ENCODE measurements at regions not wholly inside any gene's neighbourhood (a gene's known extent, or its start where the extent isn't known, plus 50 kb on each side); places are given as distances from the start of the nearest gene placed in this dataset.

- H3K36me3 Mint-ChIP-seq (ENCODE audit: low read depth): no peaks in the 10 kb centered on the region
- no peak for DNase-seq (ENCODE audit: low read depth, low spot score)
- H3K27me3 Mint-ChIP-seq (ENCODE audit: low read depth): no peaks in the 10 kb centered on the region
- H3K4me3 Mint-ChIP-seq: no peak overlapping the region
- H3K27ac Mint-ChIP-seq (ENCODE audit: unreplicated experiment): no peak overlapping the region
- H3K4me1 Mint-ChIP-seq: no peaks in the 10 kb centered on the region
- TF ChIP-seq CTCF (conservative IDR thresholded peaks at IDR 0.05): no peak
- peaks cover 6% of the 10 kb centered on the region for H3K9me3 Mint-ChIP-seq
These were observed 209.2 kb upstream of the GADL1 start for GRCh38 chr3:31103623-31104180.

GRCh38 chr3:31105011-31105410, 210.6 kb upstream of the GADL1 start:
- Mint-ChIP-seq H3K27ac (ENCODE audit: unreplicated experiment) (no peak overlapping the region), H3K27me3 (ENCODE audit: low read depth) (no peaks in the 10 kb centered on the region), H3K4me1 (no peaks in the 10 kb centered on the region), H3K4me3 (no peak overlapping the region), H3K9me3 (peaks cover 9% of the 10 kb centered on the region), H3K36me3 (ENCODE audit: low read depth) (peaks cover 2% of the 10 kb centered on the region)
- no peak for TF ChIP-seq CTCF (conservative IDR thresholded peaks at IDR 0.05)
- DNase-seq (ENCODE audit: low read depth, low spot score): no peak

GRCh38 chr3:31105438-31106077, 211.1 kb upstream of the GADL1 start:
- Mint-ChIP-seq H3K27ac (ENCODE audit: unreplicated experiment) (no peak overlapping the region), H3K4me3 (no peak overlapping the region), H3K9me3 (peaks cover 9% of the 10 kb centered on the region), H3K36me3 (ENCODE audit: low read depth) (peaks cover 2% of the 10 kb centered on the region), H3K4me1 (no peaks in the 10 kb centered on the region), H3K27me3 (ENCODE audit: low read depth) (no peaks in the 10 kb centered on the region)
- TF ChIP-seq CTCF (conservative IDR thresholded peaks at IDR 0.05): no peak
- DNase-seq (ENCODE audit: low read depth, low spot score): no peak

GRCh38 chr3:31106204-31106603, 211.7 kb upstream of the GADL1 start:
- H3K27me3 Mint-ChIP-seq (ENCODE audit: low read depth): no peaks in the 10 kb centered on the region
- H3K4me1 Mint-ChIP-seq: no peaks in the 10 kb centered on the region
- no peak for DNase-seq (ENCODE audit: low read depth, low spot score)
- no peak for TF ChIP-seq CTCF (conservative IDR thresholded peaks at IDR 0.05)
- H3K36me3 Mint-ChIP-seq (ENCODE audit: low read depth): peaks cover 2% of the 10 kb centered on the region
- H3K4me3 Mint-ChIP-seq: no peak overlapping the region
- H3K9me3 Mint-ChIP-seq: peaks cover 9% of the 10 kb centered on the region
- no peak overlapping the region for H3K27ac Mint-ChIP-seq (ENCODE audit: unreplicated experiment)

- no peak for DNase-seq (ENCODE audit: low read depth, low spot score)
- Mint-ChIP-seq H3K4me3 (no peak overlapping the region), H3K27me3 (ENCODE audit: low read depth) (no peaks in the 10 kb centered on the region), H3K36me3 (ENCODE audit: low read depth) (peaks cover 2% of the 10 kb centered on the region), H3K9me3 (peaks cover 8% of the 10 kb centered on the region), H3K27ac (ENCODE audit: unreplicated experiment) (no peak overlapping the region), H3K4me1 (no peaks in the 10 kb centered on the region)
- no peak for TF ChIP-seq CTCF (conservative IDR thresholded peaks at IDR 0.05)
These were observed 212.5 kb upstream of the GADL1 start for GRCh38 chr3:31106912-31107311.

Measured in neural crest cell (in vitro differentiated cells).